ENCODE measurements at regions not wholly inside any gene's neighbourhood (a gene's known extent, or its start where the extent isn't known, plus 50 kb on each side); places are given as distances from the start of the nearest gene placed in this dataset.

DNA sequence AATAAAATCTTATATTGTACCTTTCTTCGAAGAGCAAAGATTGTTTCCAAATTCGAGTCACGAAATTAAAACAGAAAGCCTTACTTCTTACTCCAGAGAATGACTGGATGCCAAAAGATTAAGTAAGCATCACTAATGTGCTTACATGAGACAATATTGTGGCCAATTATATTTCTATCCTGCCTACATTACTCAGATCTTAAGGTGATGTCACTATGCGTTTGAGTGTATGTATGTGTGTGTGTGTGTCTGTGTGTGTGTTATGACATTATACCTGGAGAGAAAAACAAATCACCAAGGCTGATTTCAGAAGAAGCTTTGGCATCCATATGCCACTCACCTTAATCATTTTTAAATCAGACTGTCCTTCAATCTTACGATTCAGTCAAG lies 556.3 kb downstream of the PPARGC1A start:
- no peak for DNase-seq

DNA sequence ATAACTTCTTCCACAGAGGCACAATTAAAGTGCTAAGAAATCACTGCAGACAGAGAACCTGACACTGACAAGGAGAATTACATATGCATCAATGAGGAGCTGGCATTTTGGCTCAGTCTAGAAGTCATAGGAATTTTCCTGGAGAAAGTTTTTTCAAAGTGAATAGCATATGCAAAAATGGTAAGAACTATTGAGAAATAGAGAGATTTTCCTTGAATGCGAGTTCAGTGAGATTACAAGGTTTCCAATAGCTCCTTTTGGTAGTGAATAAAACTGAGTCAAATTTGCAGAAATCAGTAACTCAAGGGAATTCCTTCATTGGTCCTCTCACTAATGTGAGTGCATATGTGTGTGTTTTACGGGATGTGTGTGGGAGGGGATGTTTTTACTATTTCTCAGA lies 557.5 kb downstream of the PPARGC1A start:
- DNase-seq = no peak

DNA sequence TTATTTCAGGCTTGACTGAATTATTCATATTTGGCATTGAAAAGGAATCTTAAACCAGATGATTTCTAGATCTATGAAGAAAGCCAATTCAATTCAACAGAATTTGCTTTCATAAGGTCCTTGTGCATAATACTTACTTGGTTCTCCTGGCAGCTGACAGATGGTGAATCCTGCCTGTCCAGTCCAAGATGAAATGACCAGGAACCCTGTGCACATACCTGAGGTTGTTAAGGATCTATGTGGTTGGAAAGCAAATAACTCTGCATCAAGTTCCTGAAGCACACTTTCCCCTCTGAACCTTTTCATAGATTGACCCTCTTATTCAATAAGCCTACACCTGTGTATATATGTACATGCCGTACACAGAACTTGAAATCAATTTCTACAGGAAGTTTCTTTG lies 562.7 kb downstream of the PPARGC1A start:
- DNase-seq = no peak

DNA sequence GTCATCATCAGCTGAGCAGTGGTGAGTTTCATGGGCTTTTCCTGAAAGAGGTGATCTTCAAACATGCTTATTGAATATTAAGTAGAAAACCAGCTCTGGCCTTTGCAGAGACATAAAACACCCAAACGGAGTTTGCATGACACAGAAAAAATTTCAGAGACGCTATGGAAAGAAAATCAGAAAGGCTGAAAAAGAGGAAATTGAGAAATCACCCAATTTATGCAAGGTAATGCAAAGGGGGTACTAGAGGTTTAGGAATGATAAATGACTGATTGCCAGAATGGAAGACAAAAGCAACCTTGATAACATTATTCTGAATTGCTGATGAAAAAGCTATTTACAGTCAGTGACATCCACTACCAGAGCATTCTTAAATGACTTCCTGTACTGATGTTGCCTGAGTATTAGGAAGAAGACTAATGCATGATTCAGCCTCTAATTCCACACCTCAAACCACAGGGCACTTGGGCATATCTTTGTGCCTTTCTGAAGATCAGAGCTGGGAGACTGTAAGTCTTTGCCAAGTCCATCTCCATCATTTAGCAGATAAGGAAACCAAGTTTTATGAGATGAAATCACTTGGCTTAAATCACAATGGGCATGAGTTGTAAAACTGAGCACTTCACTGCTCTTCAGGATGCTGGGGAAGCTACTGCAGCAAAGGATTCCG lies 565.7 kb downstream of the PPARGC1A start:
- no peak for DNase-seq

DNA sequence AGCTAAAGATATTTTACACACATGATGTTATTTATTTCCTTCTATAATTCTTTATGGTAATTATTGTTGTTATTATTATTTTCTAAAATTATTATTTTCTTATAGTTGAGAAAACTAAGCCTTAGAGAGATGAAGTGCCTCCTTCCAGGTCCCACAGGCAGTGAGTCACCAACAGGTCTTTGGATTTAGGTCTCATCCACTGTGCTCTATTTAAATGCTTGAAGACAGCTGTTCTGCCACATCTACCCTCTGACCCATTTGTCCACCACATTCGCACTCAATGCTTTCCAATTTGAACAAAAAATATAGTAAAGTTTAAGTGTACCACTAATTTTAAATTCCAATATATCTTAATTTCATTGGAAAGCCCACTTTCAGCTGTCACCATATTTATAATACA lies 566.4 kb downstream of the PPARGC1A start:
- DNase-seq = no peak

DNA sequence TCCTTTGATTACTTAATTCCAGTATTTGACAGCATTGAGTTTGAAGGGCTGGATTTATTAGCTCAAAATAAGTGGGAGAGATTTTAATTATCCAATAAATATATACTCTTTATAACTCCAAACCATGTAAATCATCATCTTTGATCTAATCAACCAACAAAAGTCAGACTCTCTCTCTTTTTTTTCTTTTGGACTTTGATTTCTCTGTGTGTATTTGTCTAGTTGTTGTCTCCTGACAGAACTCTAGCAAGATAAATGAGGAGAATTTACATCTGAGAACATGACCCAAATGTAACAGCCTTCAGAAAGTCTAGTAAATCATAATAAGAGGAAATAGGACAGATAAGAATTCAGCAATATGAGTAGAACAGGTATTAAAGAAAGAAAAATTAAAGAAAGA lies 567.1 kb downstream of the PPARGC1A start:
- no peak for DNase-seq

DNA sequence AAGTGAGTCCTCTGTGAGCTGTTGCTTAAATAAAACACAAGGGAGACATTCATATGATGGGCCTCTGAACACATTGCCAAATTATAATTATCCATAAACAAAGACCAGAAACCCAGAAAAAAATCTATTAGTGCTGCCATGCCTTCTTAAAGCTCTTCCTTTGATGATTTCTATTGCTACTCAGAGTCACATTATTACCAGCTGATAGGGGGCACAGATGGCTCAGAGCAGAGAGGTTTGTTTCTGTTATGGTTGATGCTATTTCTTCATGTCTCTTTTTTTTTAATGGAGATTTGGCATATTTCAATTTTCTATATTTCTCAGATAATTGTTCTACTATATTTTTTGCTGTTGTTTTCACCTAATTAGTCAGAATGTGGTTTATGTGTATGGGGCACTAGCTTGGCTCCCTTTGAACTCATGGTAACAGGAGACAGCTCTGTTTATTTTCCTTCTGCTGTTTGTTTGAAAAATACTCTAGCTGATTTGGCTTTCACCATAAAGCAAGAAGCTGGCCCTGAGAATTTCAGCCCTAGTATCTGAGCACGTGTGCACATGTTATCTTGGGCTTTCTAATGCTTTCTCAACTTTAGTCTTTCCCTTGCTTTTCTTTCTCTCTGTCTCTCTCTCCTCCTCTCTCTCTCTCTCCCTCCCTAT lies 568.8 kb downstream of the PPARGC1A start:
- no peak for DNase-seq

DNA sequence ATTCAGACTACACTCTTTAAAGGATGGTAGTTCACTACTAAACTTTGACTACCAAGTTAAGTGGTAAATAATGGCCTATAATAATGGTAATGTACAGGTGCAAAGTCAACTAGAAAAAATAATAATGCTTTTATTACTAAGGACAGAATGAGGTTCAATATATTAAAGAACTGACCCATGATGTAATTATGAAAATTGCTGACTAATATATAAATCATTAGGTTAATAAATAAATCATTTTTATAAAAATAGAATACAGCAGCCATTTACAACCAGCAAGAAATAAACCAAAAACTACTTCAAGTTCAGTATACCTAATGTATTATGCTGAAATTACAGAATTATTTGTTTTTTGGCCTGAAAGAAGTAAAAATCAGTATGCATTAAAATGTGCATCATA lies 577.2 kb downstream of the PPARGC1A start:
- no peak for DNase-seq

DNA sequence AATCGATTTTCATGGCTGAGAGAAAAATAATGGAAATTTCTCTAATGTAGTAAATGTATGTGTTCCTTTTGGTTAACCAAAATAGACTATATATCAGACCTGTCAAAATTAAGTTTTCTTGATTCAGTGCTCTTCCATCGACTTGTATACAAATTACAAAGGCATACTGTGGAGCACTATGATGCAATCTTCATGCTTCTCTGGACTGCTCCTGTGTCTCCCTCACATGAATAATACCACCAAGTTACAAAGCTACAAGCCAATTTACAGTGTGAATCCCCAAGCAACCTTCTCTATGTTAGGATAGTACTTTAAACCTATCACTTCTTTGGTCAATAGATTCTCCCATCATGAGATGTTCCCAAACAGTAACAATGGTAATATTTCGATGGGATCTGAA lies 577.9 kb downstream of the PPARGC1A start:
- DNase-seq = no peak

DNA sequence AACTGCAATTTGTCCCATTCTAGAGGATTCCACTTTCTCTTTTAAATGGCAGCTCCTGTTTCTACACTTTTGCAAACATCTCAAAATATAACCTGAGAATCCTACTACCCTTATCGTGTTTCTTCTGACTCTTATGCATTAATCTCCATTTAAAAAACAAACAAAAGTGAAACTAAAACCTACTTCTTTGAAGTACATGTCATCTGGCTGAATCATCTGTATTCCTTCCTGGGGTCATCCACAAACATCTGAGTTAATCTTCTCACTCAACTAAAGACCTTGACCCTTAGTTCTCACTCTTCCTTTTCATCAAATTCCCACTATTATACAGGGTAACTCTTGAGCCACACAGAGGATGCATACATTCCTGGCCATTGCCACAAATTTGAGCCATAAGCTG lies 584.8 kb downstream of the PPARGC1A start:
- no peak for DNase-seq

DNA sequence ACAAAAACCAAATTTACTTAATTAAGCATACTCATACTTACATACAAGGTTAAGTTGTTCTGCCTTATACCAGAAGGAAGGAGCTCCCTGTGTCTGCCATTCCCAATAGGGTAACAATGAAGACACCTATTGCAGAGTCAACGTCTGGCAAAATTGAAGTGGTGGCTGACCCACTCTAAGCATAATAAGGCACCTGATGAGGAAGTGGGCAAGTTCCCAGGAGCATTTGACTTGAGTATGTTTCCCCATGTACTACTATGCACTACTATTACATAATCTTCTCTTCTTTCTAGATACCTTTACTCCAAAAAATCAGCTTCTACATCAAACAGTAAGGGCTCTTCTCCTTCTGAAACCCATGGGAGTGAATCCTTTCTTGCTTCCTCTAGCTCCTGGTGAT lies 591.5 kb downstream of the PPARGC1A start:
- no peak for DNase-seq

DNA sequence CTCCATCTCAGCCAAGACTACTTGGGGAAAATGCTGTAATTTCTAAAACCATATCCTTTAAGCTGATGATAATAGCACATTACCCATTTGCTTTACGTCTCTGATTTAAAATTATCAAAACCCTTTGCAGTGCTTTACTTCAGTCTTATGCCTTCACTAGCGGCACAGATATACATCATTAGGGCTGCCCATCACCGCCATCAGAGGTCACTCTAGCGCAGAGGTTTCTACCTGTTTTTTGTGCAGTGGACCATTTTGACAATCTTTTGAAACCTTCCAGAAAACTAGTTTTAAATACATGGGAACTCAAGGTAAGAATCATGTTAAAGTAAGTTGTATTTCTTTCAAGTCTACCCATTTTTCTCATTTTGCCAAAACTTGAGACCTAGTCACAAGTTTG lies 592.5 kb downstream of the PPARGC1A start:
- DNase-seq = no peak

DNA sequence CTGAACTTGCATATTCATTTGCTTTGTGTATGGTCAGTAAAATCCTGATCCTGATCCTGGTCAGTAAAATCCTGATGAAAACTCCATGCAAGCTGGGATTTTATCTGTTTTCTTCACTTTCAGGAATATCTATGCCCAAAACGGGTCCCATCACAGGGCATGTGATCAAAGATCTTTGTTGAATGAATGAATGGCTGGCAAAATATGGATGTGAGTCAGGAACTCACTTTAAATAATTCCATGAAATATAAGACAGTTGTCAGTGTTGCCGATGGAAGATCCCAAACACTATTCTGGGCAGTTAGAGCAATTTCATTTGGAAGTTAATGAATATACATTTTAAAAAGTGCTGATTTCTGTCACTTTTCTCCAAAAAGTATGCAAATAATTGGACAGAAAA lies 598.4 kb downstream of the GBA3 start:
- DNase-seq = no peak

DNA sequence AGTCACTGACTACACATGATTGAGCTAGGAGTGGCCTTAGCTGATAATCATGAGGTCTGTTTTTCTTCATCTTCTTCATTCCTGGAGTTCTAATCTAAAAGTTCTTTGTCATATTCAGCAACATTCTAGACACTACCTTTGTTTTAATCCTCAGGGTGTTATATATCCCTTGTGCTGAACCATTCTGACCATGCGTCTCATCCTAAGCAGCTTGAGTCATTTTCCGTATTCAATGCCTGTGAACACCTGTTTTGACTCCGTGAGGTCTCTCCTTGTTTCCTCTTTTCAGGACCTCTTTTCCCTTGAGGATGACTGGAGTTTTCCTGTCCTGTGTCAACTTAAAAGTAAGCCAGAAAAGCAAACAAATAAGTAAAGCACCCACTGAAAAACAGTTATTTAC lies 597.9 kb downstream of the GBA3 start:
- DNase-seq = no peak

DNA sequence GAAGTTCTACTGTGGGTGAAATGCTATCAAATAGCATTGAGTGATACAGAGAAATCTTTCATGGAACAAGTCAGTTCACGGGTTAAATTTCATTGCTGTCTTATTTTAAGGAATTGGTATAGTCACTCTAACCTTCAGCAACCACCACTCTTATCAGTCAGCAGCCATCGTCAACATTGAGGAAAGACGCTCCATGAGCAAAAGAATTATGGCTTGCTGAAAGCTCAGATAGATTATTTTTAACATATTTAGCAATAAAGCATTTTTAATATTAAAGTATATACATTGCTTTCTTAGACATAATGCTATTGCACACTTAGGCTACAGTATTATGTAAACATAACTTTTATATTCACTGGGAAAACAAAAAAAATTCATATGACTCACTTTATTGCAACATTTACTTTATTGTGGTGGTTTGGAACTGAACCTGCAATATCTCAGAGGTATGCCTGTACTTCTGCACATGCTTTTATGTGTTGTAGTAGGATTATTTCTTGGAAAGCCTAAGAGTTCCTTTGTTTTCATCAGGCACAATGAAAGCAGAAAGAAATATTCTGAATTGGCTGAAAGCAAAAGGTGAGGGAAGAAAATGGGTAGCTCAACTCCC lies 586.7 kb downstream of the GBA3 start:
- no peak for DNase-seq

DNA sequence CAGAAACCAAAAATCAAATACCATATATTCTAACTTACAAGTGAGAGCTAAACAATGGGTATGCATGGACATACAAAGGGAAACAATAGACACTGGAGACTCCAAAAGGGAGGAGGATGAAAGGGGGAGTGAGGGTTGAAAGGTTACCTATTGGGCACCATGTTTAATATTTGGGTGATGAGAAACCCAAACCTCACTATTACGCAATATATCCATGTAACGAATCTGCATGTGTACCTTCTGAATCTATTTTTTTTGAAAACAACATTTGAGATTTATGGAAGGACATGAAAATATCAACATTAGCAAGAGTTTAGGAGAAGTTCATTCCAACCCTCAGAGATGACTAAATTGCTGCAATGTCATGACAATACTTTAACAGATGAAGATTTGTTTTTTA lies 586.1 kb downstream of the GBA3 start:
- no peak for DNase-seq

DNA sequence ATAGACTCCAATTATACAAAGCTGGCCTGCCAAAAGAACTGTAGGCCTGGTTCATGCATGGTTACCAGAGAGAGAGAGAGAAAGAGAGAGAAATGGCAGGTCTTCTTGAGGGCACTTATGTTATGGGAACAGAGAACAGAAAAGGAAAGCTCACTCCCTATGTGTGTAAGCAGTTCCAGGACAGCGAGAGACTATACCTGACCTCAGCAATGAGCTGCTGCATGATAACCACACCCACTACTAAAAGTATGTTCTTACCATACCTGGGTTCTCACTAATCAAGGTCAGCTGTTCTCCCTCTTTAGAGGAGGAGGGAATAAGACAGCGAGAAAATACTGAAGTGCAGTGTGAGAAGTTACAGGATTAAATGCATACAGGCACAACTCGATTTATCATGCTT lies 583.3 kb downstream of the GBA3 start:
- DNase-seq = no peak

DNA sequence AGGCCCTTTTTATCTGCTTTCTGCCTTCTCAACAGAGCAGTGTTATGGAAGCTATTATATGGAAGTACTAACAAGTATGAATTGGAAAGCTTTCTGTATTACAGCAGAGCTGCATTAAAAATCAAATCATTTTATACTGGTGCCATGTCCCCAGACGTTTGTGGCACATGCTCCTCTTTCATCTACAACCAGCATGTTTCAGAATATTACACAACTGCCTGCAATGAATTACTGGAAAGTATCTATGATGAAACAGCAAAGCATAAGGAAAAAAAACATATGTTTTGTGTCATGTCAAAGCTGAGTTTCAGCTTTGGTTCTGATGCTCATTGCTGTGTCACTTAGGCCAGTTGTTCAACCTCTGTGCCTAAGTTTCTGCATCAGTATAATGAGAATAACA lies 576.8 kb downstream of the GBA3 start:
- DNase-seq = no peak

DNA sequence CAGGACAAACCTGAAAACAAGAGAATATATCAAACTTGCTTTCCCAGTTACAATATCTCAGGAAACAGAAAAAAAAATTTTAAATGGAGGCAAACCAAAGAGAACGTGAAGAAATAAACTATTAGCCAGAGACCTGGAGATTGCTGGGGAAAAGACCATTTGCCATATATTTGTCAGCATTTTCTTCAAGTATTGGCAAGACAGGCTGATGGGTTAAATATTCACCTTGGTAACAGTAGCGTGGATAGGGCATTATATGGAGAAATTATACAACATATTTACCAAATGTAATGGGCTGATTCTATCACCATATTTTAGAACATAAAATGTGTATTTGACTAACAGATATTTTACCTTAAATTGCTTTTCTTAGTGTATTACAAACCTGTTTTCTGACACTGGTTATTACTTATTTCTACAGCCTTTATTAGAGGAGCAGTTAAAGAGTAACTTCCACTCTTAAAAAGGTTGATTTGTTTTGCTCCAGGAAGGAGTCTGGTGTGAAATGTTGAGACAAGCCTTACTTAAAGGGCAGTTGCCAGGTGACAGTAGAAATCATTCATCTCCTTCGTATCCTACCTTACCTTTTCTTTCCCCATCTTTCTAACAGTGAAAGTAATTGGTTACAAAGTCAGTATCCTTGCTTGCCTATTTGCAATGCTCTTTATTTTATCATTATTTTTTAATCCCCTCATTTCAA lies 575.5 kb downstream of the GBA3 start:
- no peak for DNase-seq

DNA sequence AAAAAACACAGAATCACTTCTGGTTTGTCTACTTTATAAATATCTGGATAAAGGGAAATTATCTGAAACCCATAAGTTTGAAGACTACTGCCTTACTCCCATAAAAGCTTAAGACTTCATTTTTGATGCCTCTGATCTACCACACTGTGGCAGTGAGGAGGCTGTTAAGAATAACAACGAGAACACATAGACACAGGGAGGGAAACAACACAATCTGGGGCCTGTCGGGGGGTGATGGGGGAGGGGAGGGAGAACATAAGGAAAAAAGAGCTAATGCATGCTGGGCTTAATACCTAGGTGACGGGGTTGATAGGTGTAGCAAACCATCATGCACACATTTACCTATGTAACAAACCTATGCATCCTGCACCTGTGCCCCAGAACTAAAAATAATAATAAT lies 573.7 kb downstream of the GBA3 start:
- DNase-seq = no peak

DNA sequence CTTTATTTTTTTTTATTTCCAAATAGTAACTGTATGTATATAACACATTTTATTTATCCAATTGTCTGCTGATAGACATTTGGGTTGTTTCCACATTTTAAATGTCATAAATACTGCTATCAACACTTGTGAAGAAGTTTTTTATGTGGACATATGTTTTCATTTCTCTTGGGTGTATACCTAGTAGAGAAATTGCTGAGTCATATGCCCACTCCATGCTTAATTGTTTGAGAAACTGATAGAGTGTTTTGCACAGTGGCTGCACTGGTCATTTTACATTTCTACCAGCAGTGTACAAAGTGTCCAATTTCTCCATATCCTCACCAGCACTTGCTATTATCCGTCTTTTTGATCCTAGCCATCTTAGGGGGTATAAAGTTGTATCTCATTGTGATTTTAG lies 567.8 kb downstream of the GBA3 start:
- DNase-seq = no peak

DNA sequence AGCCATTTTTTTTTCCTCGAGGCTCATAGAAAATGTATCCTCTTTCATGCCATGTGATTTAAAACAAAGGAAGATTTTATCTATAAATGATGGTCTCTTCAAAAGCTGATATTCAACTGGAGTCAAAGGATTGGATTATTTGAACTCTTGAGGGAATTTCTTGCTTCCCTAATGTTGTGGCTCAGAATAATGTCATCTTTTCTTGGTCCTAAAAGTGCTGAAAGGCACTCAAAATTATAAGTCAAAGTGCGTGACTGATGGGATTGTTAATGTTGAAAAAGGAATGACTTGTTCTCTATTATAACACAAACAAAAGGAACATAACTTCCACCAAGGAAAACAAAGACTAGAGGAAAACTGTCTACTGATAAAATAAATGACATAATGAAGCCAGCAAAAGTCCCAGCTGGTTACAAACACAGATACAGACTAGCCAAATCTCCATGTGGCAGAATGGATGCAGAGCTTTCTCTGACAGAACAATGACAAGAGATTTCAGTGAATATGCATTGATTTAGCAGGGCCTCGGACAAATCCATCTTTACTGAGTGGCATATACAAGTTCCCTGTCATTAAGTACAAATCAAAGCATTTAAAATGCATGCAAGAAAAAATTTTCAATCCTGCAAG lies 552.6 kb downstream of the GBA3 start:
- no peak for DNase-seq

DNA sequence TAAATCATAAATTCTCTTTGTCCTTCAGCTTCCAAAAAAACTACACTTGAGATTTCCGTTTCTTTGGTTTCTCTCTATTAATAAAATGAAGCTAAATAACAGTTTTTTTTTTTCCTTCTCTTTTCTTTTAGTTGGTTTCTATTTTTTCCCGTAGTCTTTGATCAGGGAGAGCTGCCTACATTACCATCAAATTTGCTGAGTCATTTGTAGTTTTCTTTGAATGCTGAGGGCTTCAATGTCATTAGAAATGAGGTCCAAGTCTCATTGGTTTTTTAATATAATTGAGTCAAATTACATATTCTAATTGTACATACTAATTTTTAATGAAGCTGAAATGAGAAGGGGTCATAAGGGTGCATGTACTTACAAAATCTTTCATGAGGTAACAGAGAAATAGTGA lies 550.2 kb downstream of the GBA3 start:
- DNase-seq = no peak

DNA sequence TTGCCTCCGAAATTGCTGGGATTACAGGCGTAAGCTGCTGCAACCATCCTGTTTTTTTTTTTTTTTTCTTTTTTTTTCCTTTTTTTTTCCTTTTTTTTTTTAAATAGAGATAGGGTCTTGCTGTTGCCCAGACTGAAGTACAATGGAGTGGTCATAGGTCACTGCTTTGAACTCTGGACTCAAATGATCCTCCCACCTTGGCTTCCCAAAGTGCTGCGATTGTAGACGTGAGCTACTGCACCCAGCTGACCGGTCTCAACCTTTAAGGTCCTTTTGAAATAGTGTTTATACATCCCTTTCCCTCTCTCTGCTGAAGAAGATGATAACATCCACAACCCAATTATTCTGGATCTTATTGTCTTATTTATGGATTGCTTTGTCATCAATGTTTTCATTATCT lies 548.7 kb downstream of the GBA3 start:
- no peak for DNase-seq

Measured in NCI-H526 (cell line).